IPS DF 6.9 (cell line): ENCODE measurements at regions not wholly inside any gene's neighbourhood (a gene's known extent, or its start where the extent isn't known, plus 50 kb on each side); places are given as distances from the start of the nearest gene placed in this dataset.

ENCODE experiments used
- DNase-seq: peaks from one replicate; pipeline ENCODE4 v3.0.0-alpha.2; 2013; ENCODE audit warnings: low read depth, low spot score
- H3K27ac ChIP-seq: one replicate; pipeline ENCODE4 v1.5.1; 2013; ENCODE audit warnings: low read length, control low read depth
- H3K27me3 ChIP-seq: 2 replicates; pipeline ENCODE4 v1.6.1; 2013; ENCODE audit warnings: mild to moderate bottlenecking, low read length; ENCODE audit not compliant: control insufficient read depth, insufficient read depth
- H3K36me3 ChIP-seq: 2 replicates; pipeline ENCODE4 v1.6.1; 2013; ENCODE audit warnings: low read length; ENCODE audit not compliant: control insufficient read depth, insufficient read depth
- H3K4me1 ChIP-seq: 2 replicates; pipeline ENCODE4 v1.6.1; 2013; ENCODE audit warnings: low read length; ENCODE audit not compliant: control insufficient read depth, insufficient read depth
- H3K4me3 ChIP-seq: 2 replicates; pipeline ENCODE4 v1.5.1; 2013; ENCODE audit warnings: mild to moderate bottlenecking, low read length
- H3K9me3 ChIP-seq: 2 replicates; pipeline ENCODE4 v1.6.1; 2013; ENCODE audit warnings: low read length, inconsistent platforms; ENCODE audit not compliant: control insufficient read depth, insufficient read depth
- WGBS: extraction: QIAGEN DNeasy Blood & Tissue Kit; methylation state at CpG from one replicate; pipeline ENCODE4 v1.1.7; 2013; ENCODE audit warnings: mixed read lengths, missing lambda C conversion rate; ENCODE audit not compliant: insufficient read length, insufficient coverage; 5-methylcytosine and 5-hydroxymethylcytosine counted together

DNA sequence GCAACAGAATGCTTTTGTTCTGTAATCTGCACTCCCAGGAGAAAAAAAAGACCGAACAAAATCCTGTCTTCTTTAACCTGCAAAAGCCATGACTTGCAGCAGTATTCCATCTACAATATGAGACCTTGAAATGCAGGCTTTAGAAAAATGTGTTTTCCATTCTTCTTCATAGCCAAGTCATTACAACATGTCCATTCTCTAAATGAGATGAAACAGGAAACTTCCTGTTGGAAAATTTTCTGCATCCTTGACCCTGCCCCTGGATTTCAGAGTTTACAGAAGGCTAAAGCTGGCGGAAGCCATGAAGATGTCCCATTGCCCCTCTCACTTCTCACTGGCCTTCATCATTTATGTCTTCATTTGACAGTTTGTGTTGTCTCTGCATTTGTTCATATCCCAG is 546.4 kb downstream of the TNS3 start:
- Histone ChIP-seq H3K9me3 (no peaks in the 10 kb centered on the region), H3K4me1 (no peaks in the 10 kb centered on the region), H3K27ac (no peak overlapping the region), H3K27me3 (no peaks in the 10 kb centered on the region), H3K36me3 (no peaks in the 10 kb centered on the region), H3K4me3 (no peak overlapping the region)
- no peak for DNase-seq
- no CpG with 5 or more reads among the region's 2 CpGs for WGBS

DNA sequence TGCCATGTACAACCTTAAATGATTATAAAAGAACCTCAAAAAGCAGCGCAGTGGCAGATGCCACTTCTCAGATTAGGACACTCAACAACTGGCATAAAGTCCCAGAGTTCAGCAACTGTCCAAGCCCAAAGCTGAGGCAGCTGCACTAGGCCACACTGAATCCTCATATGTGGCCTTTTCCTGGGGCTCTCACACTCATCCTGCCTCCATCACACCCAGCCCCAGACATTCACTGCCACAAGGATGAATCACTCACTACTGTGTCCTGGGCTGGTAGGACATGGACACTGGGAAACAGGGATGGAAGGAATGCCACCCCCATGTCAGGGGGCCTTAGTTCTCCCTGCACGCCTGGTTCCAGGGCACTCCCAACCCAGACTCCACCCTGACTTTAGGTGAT is 547.7 kb downstream of the TNS3 start:
- H3K4me3 ChIP-seq, result no peak overlapping the region
- no peaks in the 10 kb centered on the region for H3K9me3 ChIP-seq
- no peak for DNase-seq
- no peaks in the 10 kb centered on the region for H3K4me1 ChIP-seq
- no peaks in the 10 kb centered on the region for H3K36me3 ChIP-seq
- no peak overlapping the region for H3K27ac ChIP-seq
- no CpG with 5 or more reads among the region's 2 CpGs for WGBS
- H3K27me3 ChIP-seq, result no peaks in the 10 kb centered on the region

DNA sequence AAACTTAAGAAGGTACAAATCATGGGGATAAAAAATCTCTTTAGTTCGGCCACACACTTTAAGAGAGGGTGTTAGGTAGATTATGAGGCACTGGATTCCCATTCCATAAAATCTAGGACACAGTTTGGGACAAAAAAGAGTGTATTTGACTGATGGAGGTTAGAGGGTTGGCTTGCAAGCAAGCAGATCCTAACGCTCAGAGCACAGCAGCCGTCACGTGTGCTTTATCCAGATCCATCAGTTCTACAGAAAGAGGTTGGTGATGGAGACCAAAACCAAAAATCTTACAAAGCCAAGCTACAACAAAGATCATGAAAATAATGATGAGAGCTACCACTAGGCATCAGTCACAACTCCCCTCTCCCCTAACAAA is 549.4 kb downstream of the TNS3 start:
- H3K4me3 ChIP-seq, result no peak overlapping the region
- no peaks in the 10 kb centered on the region for H3K27me3 ChIP-seq
- no peaks in the 10 kb centered on the region for H3K4me1 ChIP-seq
- no peaks in the 10 kb centered on the region for H3K36me3 ChIP-seq
- no peak for DNase-seq
- no peak overlapping the region for H3K27ac ChIP-seq
- WGBS, result no CpG with 5 or more reads among the region's 4 CpGs
- H3K9me3 ChIP-seq, result no peaks in the 10 kb centered on the region

DNA sequence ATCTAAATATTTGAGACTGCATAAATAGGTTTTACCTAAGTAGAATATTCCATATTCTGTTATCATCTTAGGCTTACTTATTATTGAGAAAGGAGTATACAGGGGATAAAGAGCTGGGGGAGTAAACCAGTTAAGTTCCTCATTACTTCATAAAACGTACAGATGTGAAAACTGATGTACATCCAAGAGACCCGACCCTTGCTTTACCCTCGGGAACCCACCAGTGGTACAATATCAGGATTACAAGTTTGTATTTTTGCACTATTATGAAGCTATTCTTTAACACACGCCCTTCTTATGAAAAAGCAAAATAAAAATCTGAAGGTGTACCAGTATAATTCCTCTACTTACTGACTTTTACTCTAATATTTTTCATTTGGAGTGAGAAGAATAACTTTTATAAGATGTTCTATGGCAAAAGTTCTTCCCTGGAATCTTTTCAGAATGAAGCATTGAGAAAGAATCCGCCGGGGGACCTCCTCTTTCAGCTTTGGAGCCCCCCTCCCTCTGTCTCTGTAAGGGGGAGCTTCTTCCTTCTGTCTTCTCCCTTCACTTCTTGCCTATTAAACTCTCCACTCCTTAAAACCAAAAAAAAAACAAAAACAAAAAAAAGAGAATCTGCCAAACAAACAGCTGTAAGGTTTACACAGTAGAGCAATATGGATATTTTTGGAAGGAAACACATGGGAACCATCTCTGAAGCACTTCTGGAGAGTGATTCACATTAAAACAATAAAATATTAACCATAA is 550.0 kb downstream of the TNS3 start:
- Histone ChIP-seq H3K4me1 (no peaks in the 10 kb centered on the region), H3K27me3 (no peaks in the 10 kb centered on the region), H3K36me3 (no peaks in the 10 kb centered on the region), H3K4me3 (no peak overlapping the region), H3K27ac (no peak overlapping the region), H3K9me3 (no peaks in the 10 kb centered on the region)
- no CpG with 5 or more reads among the region's 6 CpGs for WGBS
- DNase-seq, result no peak

DNA sequence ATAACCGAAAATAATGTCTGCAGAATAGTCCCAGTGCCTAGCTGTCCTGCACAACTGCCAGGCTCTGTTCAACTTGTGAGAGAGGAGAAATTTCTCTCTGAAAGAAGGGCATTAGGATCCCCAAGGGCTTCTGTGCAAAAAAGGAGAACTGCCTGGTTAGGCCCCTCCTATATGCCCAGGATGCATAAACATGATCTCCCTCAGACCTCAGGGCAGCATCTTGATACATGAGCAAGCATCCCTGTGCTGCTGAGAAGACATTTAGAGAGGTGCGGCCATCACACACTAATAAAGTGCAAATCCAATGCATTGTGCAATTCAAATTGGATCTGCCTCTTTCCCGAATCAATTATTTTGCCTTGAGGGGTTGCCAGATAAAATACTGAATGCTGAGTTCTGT is 553.6 kb downstream of the TNS3 start:
- H3K4me3 ChIP-seq, result no peak overlapping the region
- H3K27me3 ChIP-seq, result no peaks in the 10 kb centered on the region
- no peaks in the 10 kb centered on the region for H3K9me3 ChIP-seq
- H3K36me3 ChIP-seq, result no peaks in the 10 kb centered on the region
- WGBS, result no CpG with 5 or more reads among the region's 3 CpGs
- no peaks in the 10 kb centered on the region for H3K4me1 ChIP-seq
- no peak for DNase-seq
- no peak overlapping the region for H3K27ac ChIP-seq

DNA sequence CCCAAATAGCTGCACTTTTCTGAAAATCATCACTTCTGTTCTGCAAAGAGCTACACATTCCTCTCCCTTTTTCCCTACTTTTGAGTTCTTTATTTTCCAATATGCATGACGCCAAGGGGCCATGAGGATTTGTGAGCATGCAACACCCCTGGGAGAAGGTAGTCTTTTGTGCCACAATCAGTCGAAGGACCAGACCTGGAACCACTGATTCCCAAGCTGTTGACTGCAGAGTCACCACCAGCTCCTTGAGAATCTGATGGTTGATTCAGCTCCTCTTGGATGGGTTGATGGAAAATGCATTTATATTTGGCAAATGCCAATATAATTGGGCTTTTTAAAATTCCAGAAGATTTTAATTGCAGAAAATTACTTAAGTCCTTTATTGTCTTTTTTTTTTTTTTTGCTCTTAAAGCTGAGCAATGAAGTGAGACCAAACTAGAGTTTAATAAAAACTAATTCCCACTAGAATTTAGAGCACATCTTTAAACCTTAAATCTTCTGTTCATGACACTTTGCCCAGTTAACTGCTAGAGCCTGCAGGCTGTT is 554.1 kb downstream of the TNS3 start:
- Histone ChIP-seq H3K4me3 (no peak overlapping the region), H3K9me3 (no peaks in the 10 kb centered on the region), H3K27me3 (no peaks in the 10 kb centered on the region), H3K4me1 (no peaks in the 10 kb centered on the region), H3K27ac (no peak overlapping the region), H3K36me3 (no peaks in the 10 kb centered on the region)
- no peak for DNase-seq
- WGBS, result no CpG with 5 or more reads among the region's 2 CpGs

DNA sequence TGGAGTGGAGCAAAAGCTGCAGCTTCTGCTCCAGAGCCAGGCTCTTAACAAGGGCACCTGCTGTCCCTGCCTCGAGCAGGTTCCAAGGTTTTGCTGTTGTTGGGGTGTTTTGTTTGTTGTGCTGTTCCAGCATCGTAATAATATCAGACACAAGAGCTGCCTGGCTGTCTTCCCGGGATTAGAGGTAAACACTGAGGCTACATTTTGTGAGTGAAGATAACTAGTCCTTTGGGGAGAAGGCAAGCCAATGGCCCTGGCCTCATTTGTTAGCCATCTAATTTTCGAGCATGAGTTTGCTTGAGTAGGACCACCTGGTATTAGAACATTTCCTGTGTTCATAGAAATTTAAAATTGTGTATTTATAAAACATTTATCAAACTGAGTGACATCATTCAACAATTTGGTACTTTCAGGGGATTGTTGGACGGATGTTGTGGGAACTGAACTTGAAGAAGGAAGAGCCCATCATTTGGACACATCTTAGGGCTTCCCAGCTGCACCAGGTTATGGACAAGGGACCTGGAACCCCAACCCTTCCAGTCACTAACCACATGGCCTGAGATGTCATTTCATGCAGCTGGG is 555.0 kb downstream of the TNS3 start:
- DNase-seq, result no peak
- no peaks in the 10 kb centered on the region for H3K27me3 ChIP-seq
- H3K4me3 ChIP-seq, result no peak overlapping the region
- no peaks in the 10 kb centered on the region for H3K4me1 ChIP-seq
- no peaks in the 10 kb centered on the region for H3K9me3 ChIP-seq
- H3K36me3 ChIP-seq, result no peaks in the 10 kb centered on the region
- no CpG with 5 or more reads among the region's 5 CpGs for WGBS
- H3K27ac ChIP-seq, result no peak overlapping the region

DNA sequence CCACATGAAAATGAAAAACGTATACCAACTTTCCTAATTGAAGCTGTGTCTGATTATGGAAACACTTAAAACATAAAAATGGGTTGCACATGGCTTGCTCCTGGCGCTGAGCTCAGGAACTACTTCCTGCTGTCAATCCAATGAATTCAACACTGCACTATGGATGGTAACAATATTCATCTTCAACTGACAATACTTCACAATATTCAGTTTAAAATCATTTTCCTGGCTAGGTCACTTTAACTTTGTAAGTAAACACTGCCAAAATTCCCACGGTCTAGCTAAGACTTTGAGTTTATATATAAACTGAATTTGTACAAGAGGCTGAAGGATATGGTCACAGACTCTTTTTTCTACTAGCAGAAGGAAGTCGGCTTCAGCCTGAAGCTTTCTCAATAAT is 556.9 kb downstream of the TNS3 start:
- no peak overlapping the region for H3K4me3 ChIP-seq
- H3K4me1 ChIP-seq, result no peaks in the 10 kb centered on the region
- WGBS, result no CpG with 5 or more reads among the region's 4 CpGs
- no peak for DNase-seq
- H3K27ac ChIP-seq, result no peak overlapping the region
- no peaks in the 10 kb centered on the region for H3K36me3 ChIP-seq
- no peaks in the 10 kb centered on the region for H3K9me3 ChIP-seq
- no peaks in the 10 kb centered on the region for H3K27me3 ChIP-seq

DNA sequence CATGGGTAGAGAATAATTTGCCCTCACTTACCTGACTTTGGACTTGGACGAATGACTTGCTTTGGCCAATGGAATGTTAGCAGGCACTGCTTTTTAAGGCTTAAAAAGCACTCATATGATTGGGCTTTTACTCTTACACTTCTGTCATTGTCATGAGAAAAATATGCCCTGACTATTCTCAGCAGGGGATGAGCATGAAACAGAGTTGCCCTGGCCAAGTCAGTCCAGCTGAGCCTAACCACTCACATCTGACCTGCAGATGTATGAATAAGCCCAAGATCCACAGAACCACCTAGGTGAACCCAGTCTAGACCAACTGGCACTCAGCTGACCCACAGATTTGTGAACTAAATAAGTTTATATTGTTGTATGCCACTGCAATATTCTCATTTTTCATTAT is 573.5 kb downstream of the TNS3 start:
- H3K36me3 ChIP-seq, result no peaks in the 10 kb centered on the region
- H3K4me3 ChIP-seq, result no peak overlapping the region
- no peaks in the 10 kb centered on the region for H3K4me1 ChIP-seq
- DNase-seq, result no peak
- no CpG with 5 or more reads among the region's 1 CpG for WGBS
- H3K9me3 ChIP-seq, result no peaks in the 10 kb centered on the region
- H3K27ac ChIP-seq, result no peak overlapping the region
- no peaks in the 10 kb centered on the region for H3K27me3 ChIP-seq

DNA sequence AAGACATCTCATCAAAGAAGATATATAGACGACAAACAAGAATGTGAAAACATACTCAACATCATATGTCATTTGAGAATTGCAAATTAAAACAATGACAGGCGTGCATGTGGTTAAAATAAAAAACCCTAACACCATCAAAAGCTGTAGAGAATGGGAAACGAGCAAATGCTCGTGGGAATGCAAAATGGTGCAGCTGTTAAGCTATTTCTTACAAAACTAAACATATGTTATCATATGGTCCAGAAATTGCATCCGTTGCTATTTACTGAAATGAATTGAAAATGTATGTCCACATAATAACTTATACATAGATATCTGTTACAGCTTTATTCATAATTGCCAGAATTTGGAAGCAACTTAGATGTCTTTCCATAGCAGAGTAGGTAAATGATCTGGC is 574.4 kb downstream of the TNS3 start:
- Histone ChIP-seq H3K36me3 (no peaks in the 10 kb centered on the region), H3K4me1 (no peaks in the 10 kb centered on the region), H3K27ac (no peak overlapping the region), H3K4me3 (no peak overlapping the region), H3K27me3 (no peaks in the 10 kb centered on the region), H3K9me3 (no peaks in the 10 kb centered on the region)
- DNase-seq, result no peak
- WGBS, result no CpG with 5 or more reads among the region's 5 CpGs

DNA sequence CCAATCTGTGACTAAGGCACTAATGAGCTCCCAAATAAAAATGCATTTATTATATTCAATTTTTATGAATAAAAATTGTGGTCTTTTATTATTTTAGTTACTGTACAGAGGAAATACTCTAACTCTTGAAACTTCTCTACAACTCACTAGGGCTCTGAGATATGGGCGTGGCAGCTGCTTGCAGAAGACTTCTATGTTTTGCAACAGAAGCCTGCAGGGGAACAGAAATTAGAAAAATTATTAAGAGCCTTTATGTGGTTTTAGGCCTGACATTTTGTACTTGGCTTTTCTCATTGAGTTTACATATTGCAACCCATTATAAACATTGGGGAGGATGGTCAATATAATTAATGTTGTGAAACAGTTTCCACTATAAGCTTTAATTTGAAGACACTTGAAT is 581.4 kb downstream of the TNS3 start:
- no peak overlapping the region for H3K27ac ChIP-seq
- no peak for DNase-seq
- WGBS, result no CpG with 5 or more reads among the region's 1 CpG
- H3K27me3 ChIP-seq, result no peaks in the 10 kb centered on the region
- H3K36me3 ChIP-seq, result no peaks in the 10 kb centered on the region
- H3K9me3 ChIP-seq, result no peaks in the 10 kb centered on the region
- no peak overlapping the region for H3K4me3 ChIP-seq
- H3K4me1 ChIP-seq, result no peaks in the 10 kb centered on the region
